Naive thymus-derived CD4-positive, alpha-beta T cell (primary cell): ENCODE measurements at regions not wholly inside any gene's neighbourhood (a gene's known extent, or its start where the extent isn't known, plus 50 kb on each side); places are given as distances from the start of the nearest gene placed in this dataset.
"Not testable (repeated sequence)": the region's sequence is repeated elsewhere in the genome, so short reads cannot be mapped to it uniquely, and the experiment has no call there.

Source experiments
- ATAC-seq: fragments of 150-1000 bp; cut with Tn5 transposase; 2 replicates; pipeline ENCODE4 v1.10.0; 2021; ENCODE audit warnings: mild to moderate bottlenecking, moderate library complexity
- CTCF ChIA-PET: fragments of 350-600 bp; sonication (Branson Sonifier 250); formaldehyde crosslinking; loops from one replicate; lab custom pipeline; 2021; ENCODE audit warnings: antibody characterized with exemption; lab: Charles Lee
- POLR2A ChIA-PET: fragments of 350-600 bp; sonication (Branson Sonifier 250); formaldehyde crosslinking; loops from one replicate; lab custom pipeline; 2021; ENCODE audit warnings: antibody characterized with exemption, inconsistent platforms; lab: Charles Lee
- DNase-seq, 9 donors: peaks; one replicate each; pipeline versions ENCODE4 v3.0.0 to v3.0.0-alpha.2; 2020 to 2022; ENCODE audit warnings: mixed read lengths in 1 of 9
- H3K27ac ChIP-seq: one replicate; pipeline ENCODE4 v1.7.0; 2013; ENCODE audit warnings: mild to moderate bottlenecking, low read depth, low read length, moderate library complexity
- H3K27me3 ChIP-seq, 2 donors: one replicate each; pipeline ENCODE4 v1.7.0; 2013; ENCODE audit warnings: low read length in 2 of 2, mild to moderate bottlenecking in 2 of 2, moderate library complexity in 2 of 2; ENCODE audit not compliant: control insufficient read depth in 2 of 2, insufficient read depth in 2 of 2
- H3K36me3 ChIP-seq, 3 experiments: 1 replicate in 2 of 3; 2 replicates in 1 of 3; pipeline ENCODE4 v1.7.0; 2013; ENCODE audit warnings: low read length in 3 of 3, mild to moderate bottlenecking in 3 of 3, moderate library complexity in 1 of 3; ENCODE audit not compliant: insufficient read depth in 3 of 3, control insufficient read depth in 2 of 3
- H3K4me1 ChIP-seq, 2 donors: one replicate each; pipeline ENCODE4 v1.7.0; 2013; ENCODE audit warnings: low read length in 2 of 2, mild to moderate bottlenecking in 2 of 2, moderate library complexity in 1 of 2; ENCODE audit not compliant: control insufficient read depth in 2 of 2, insufficient read depth in 2 of 2
- H3K4me3 ChIP-seq: 2 replicates; pipeline ENCODE4 v1.7.0; 2013; ENCODE audit warnings: mild to moderate bottlenecking, low read length
- H3K9me3 ChIP-seq, 3 experiments: 1 replicate in 2 of 3; 2 replicates in 1 of 3; pipeline ENCODE4 v1.7.0; 2013; ENCODE audit warnings: low read length in 3 of 3; ENCODE audit not compliant: control insufficient read depth in 2 of 3
- H3K27ac Mint-ChIP-seq, 9 donors: one replicate each; pipeline ENCODE4 v1.8.0; 2020 to 2022; ENCODE audit warnings: mixed read lengths in 9 of 9, mild to moderate bottlenecking in 8 of 9, moderate library complexity in 5 of 9, inconsistent platforms in 2 of 9
- H3K27me3 Mint-ChIP-seq, 5 donors: one replicate each; pipeline ENCODE4 v1.8.0; 2021 to 2022; ENCODE audit warnings: mixed read lengths in 5 of 5, mild to moderate bottlenecking in 1 of 5
- H3K36me3 Mint-ChIP-seq, 5 donors: one replicate each; pipeline ENCODE4 v1.8.0; 2020 to 2022; ENCODE audit warnings: mixed read lengths in 5 of 5, mild to moderate bottlenecking in 3 of 5, inconsistent platforms in 1 of 5
- H3K4me1 Mint-ChIP-seq, 7 donors: one replicate each; pipeline ENCODE4 v1.8.0; 2020 to 2022; ENCODE audit warnings: mixed read lengths in 7 of 7, mild to moderate bottlenecking in 3 of 7, inconsistent platforms in 1 of 7
- H3K4me3 Mint-ChIP-seq, 10 donors: one replicate each; pipeline ENCODE4 v1.8.0; 2020 to 2022; ENCODE audit warnings: mild to moderate bottlenecking in 10 of 10, mixed read lengths in 10 of 10, moderate library complexity in 6 of 10, inconsistent platforms in 2 of 10
- H3K9me3 Mint-ChIP-seq, 11 donors: one replicate each; pipeline ENCODE4 v1.8.0; 2020 to 2022; ENCODE audit warnings: mixed read lengths in 11 of 11, mild to moderate bottlenecking in 4 of 11, inconsistent platforms in 1 of 11, moderate library complexity in 1 of 11
- intact Hi-C, 2 donors: fragments of 100-400 bp; cut with micrococcal nuclease; formaldehyde crosslinking; loops; one replicate each; pipeline ENCODE4 v1.15.1; 2023

GRCh38 chr19:28633319-28634018 lies 579.5 kb downstream of the UQCRFS1 start:
- peaks cover 0 to 8% (median 0%) of the 10 kb centered on the region in 3 experiments for H3K9me3 ChIP-seq
- no peaks in the 10 kb centered on the region for H3K36me3 ChIP-seq
- ChIA-PET CTCF (interaction anchor here (1.3 kb wide), 1 partner anchor 169 kb away, joined by 3 read pairs; no protein-coding TSS in a partner anchor), POLR2A (no interaction called here)
- H3K27ac ChIP-seq: no peak overlapping the region
- Mint-ChIP-seq H3K4me3 (no peak overlapping the region), H3K4me1 (peaks cover 0 to 31% (median 0%) of the 10 kb centered on the region in 7 donors), H3K27me3 (peaks cover 0 to 2% (median 0%) of the 10 kb centered on the region in 5 donors), H3K36me3 (peaks cover 0 to 6% (median 0%) of the 10 kb centered on the region in 5 donors), H3K9me3 (peaks cover 0 to 39% (median 5%) of the 10 kb centered on the region in 11 donors), H3K27ac (peak overlapping the region in 3 of 9 donors; percentile 40 to 80 (median 71))
- H3K27me3 ChIP-seq: no peaks in the 10 kb centered on the region
- intact Hi-C loops: loop anchor here in 1 of 2 donors (1.0 to 5.0 kb wide), 3 partner anchors 167 to 391 kb away; no protein-coding TSS in a partner anchor
- no peak overlapping the region for H3K4me3 ChIP-seq
- peak; percentile 79 for ATAC-seq
- peak in 7 of 9 donors; percentile 16 to 65 (median 32) for DNase-seq
- no peaks in the 10 kb centered on the region for H3K4me1 ChIP-seq

- DNase-seq (no peak), ATAC-seq (no peak)
- peaks cover 0 to 31% (median 0%) of the 10 kb centered on the region in 7 donors for H3K4me1 Mint-ChIP-seq
- peak overlapping the region in 2 of 9 donors; percentile 40 to 71 for H3K27ac Mint-ChIP-seq
- ChIA-PET CTCF (no interaction called here), POLR2A (no interaction called here)
- Histone ChIP-seq H3K36me3 (no peaks in the 10 kb centered on the region), H3K4me1 (no peaks in the 10 kb centered on the region), H3K27ac (no peak overlapping the region), H3K27me3 (no peaks in the 10 kb centered on the region), H3K9me3 (peaks cover 0 to 8% (median 0%) of the 10 kb centered on the region in 3 experiments), H3K4me3 (no peak overlapping the region)
- peaks cover 0 to 7% (median 0%) of the 10 kb centered on the region in 5 donors for H3K36me3 Mint-ChIP-seq
- intact Hi-C loops: loop anchor here in 1 of 2 donors (1.0 to 5.0 kb wide), 3 partner anchors 166 to 390 kb away; no protein-coding TSS in a partner anchor
- H3K27me3 Mint-ChIP-seq: peaks cover 0 to 2% (median 0%) of the 10 kb centered on the region in 5 donors
- H3K9me3 Mint-ChIP-seq: peaks cover 0 to 39% (median 7%) of the 10 kb centered on the region in 11 donors
- no peak overlapping the region for H3K4me3 Mint-ChIP-seq
Observed at GRCh38 chr19:28632371-28633080, 580.4 kb downstream of the UQCRFS1 start.

GRCh38 chr19:28631961-28632360 lies 581.0 kb downstream of the UQCRFS1 start:
- no peak for DNase-seq
- Histone ChIP-seq H3K9me3 (peaks cover 0 to 8% (median 0%) of the 10 kb centered on the region in 3 experiments), H3K4me1 (no peaks in the 10 kb centered on the region), H3K4me3 (no peak overlapping the region), H3K27ac (no peak overlapping the region), H3K36me3 (no peaks in the 10 kb centered on the region), H3K27me3 (no peaks in the 10 kb centered on the region)
- intact Hi-C loops: loop anchor here in 1 of 2 donors (5.0 kb wide), 1 partner anchor 240 kb away; no protein-coding TSS in a partner anchor
- Mint-ChIP-seq H3K27me3 (peaks cover 0 to 2% (median 0%) of the 10 kb centered on the region in 5 donors), H3K4me3 (no peak overlapping the region), H3K36me3 (peaks cover 0 to 8% (median 0%) of the 10 kb centered on the region in 5 donors), H3K4me1 (peaks cover 0 to 31% (median 0%) of the 10 kb centered on the region in 7 donors), H3K27ac (peak overlapping the region in 2 of 9 donors; percentile 0 to 3), H3K9me3 (peaks cover 0 to 39% (median 9%) of the 10 kb centered on the region in 11 donors)
- no peak for ATAC-seq
- ChIA-PET CTCF (no interaction called here), POLR2A (no interaction called here)

GRCh38 chr19:28627669-28628068 lies 585.3 kb downstream of the UQCRFS1 start:
- Mint-ChIP-seq H3K4me1 (peaks cover 0 to 17% (median 0%) of the 10 kb centered on the region in 7 donors), H3K9me3 (peaks cover 0 to 24% (median 9%) of the 10 kb centered on the region in 11 donors), H3K4me3 (no peak overlapping the region), H3K27ac (no peak overlapping the region), H3K27me3 (peaks cover 0 to 5% (median 0%) of the 10 kb centered on the region in 5 donors), H3K36me3 (peaks cover 0 to 6% (median 0%) of the 10 kb centered on the region in 5 donors)
- Histone ChIP-seq H3K36me3 (no peaks in the 10 kb centered on the region), H3K4me3 (no peak overlapping the region), H3K4me1 (no peaks in the 10 kb centered on the region), H3K9me3 (no peaks in the 10 kb centered on the region), H3K27ac (no peak overlapping the region), H3K27me3 (no peaks in the 10 kb centered on the region)
- ChIA-PET POLR2A (no interaction called here), CTCF (no interaction called here)
- intact Hi-C loops: no loop called here
- DNase-seq: no peak
- no peak for ATAC-seq

GRCh38 chr19:28626407-28626806 lies 586.5 kb downstream of the UQCRFS1 start:
- intact Hi-C loops, ATAC-seq, CTCF ChIA-PET, H3K27me3 Mint-ChIP-seq, H3K4me1 ChIP-seq, H3K9me3 ChIP-seq, H3K27ac ChIP-seq, DNase-seq, H3K27ac Mint-ChIP-seq, H3K4me3 Mint-ChIP-seq, H3K4me3 ChIP-seq, H3K27me3 ChIP-seq, H3K36me3 ChIP-seq, H3K36me3 Mint-ChIP-seq, H3K4me1 Mint-ChIP-seq, POLR2A ChIA-PET: not testable (repeated sequence)
- peaks cover 0 to 19% (median 11%) of the 10 kb centered on the region in 11 donors for H3K9me3 Mint-ChIP-seq

- Mint-ChIP-seq H3K27me3 (peaks cover 0 to 8% (median 4%) of the 10 kb centered on the region in 5 donors), H3K4me3 (no peak overlapping the region), H3K4me1 (peaks cover 0 to 2% (median 0%) of the 10 kb centered on the region in 7 donors), H3K36me3 (no peaks in the 10 kb centered on the region), H3K27ac (no peak overlapping the region), H3K9me3 (peaks cover 3 to 14% (median 9%) of the 10 kb centered on the region in 11 donors)
- intact Hi-C loops: no loop called here
- DNase-seq: no peak
- H3K9me3 ChIP-seq: peaks cover 0 to 3% (median 0%) of the 10 kb centered on the region in 3 experiments
- no peaks in the 10 kb centered on the region for H3K36me3 ChIP-seq
- H3K4me3 ChIP-seq: no peak overlapping the region
- CTCF ChIA-PET: no interaction called here
- no peak overlapping the region for H3K27ac ChIP-seq
- no peak for ATAC-seq
- H3K4me1 ChIP-seq: no peaks in the 10 kb centered on the region
- H3K27me3 ChIP-seq: no peaks in the 10 kb centered on the region
- POLR2A ChIA-PET: no interaction called here
Observed at GRCh38 chr19:28619816-28620429, 593.0 kb downstream of the UQCRFS1 start.
